ENCODE measurements at regions not wholly inside any gene's neighbourhood (a gene's known extent, or its start where the extent isn't known, plus 50 kb on each side); places are given as distances from the start of the nearest gene placed in this dataset.

GRCh38 chr3:84184937-84185336, 773.9 kb upstream of the CADM2 start:
- no peak for TF ChIP-seq CTCF (IDR thresholded peaks at IDR 0.05; ENCODE audit: low read length)
- no peak for TF ChIP-seq EZH2phosphoT487 (IDR thresholded peaks at IDR 0.05; ENCODE audit: low read length)
